Smooth muscle cell (in vitro differentiated cells): ENCODE measurements at regions not wholly inside any gene's neighbourhood (a gene's known extent, or its start where the extent isn't known, plus 50 kb on each side); places are given as distances from the start of the nearest gene placed in this dataset.

Source experiments
- DNase-seq: peaks from one replicate; lab custom pipeline; 2025; ENCODE audit not compliant: unreplicated experiment; lab: John Stamatoyannopoulos, UW
- H2AFZ ChIP-seq: fragments of 200-600 bp; sonication (generic); 2 replicates; pipeline ENCODE4 v1.6.0; 2016; ENCODE audit warnings: antibody characterized with exemption, low read depth, mild to moderate bottlenecking
- H3F3A ChIP-seq: fragments of 200-600 bp; sonication (generic); 2 replicates; pipeline ENCODE4 v1.6.0; 2017; ENCODE audit warnings: antibody characterized with exemption, low read depth
- H3K27ac ChIP-seq: fragments of 200-600 bp; sonication (generic); 2 replicates; pipeline ENCODE4 v1.5.1; 2016; ENCODE audit warnings: low read depth, mild to moderate bottlenecking
- H3K27me3 ChIP-seq: fragments of 200-600 bp; sonication (generic); 2 replicates; pipeline ENCODE4 v1.6.1; 2016; ENCODE audit warnings: low read depth, mild to moderate bottlenecking
- H3K36me3 ChIP-seq: fragments of 200-600 bp; sonication (generic); 2 replicates; pipeline ENCODE4 v1.5.1; 2016; ENCODE audit warnings: low read depth
- H3K4me1 ChIP-seq: fragments of 200-600 bp; sonication (generic); 2 replicates; pipeline ENCODE4 v1.5.1; 2016; ENCODE audit warnings: low read depth
- H3K4me2 ChIP-seq: fragments of 200-600 bp; sonication (generic); 2 replicates; pipeline ENCODE4 v1.6.0; 2016; ENCODE audit warnings: mild to moderate bottlenecking
- H3K4me3 ChIP-seq: fragments of 200-600 bp; sonication (generic); 2 replicates; pipeline ENCODE4 v1.5.1; 2016; ENCODE audit warnings: mild to moderate bottlenecking
- H3K79me2 ChIP-seq: fragments of 200-600 bp; sonication (generic); 2 replicates; pipeline ENCODE4 v1.6.0; 2016; ENCODE audit warnings: low read depth, mild to moderate bottlenecking
- H3K9ac ChIP-seq: fragments of 200-600 bp; sonication (generic); 2 replicates; pipeline ENCODE4 v1.6.0; 2016; ENCODE audit warnings: low read depth
- H3K9me3 ChIP-seq: fragments of 200-600 bp; sonication (generic); replicated peaks from 2 replicates; pipeline ENCODE4 v1.5.1; 2016; ENCODE audit warnings: low read depth
- H4K20me1 ChIP-seq: fragments of 200-600 bp; sonication (generic); 2 replicates; pipeline ENCODE4 v1.6.0; 2016; ENCODE audit warnings: low read depth
- CTCF ChIP-seq: fragments of 200-600 bp; sonication (generic); IDR thresholded peaks from 2 replicates; pipeline ENCODE4 v1.5.1; 2017; ENCODE audit warnings: borderline replicate concordance, mild to moderate bottlenecking, antibody characterized with exemption; ENCODE audit not compliant: insufficient read depth, poor library complexity, severe bottlenecking
- WGBS: methylation state at CpG from one replicate; pipeline ENCODE4 v1.1.7; 2016; ENCODE audit warnings: low lambda C conversion rate; 5-methylcytosine and 5-hydroxymethylcytosine counted together

- TF ChIP-seq CTCF: peak; percentile 34
- H3K79me2 ChIP-seq: no peaks in the 10 kb centered on the region
- H3K27ac ChIP-seq: no peak overlapping the region
- H3F3A ChIP-seq: no peaks in the 10 kb centered on the region
- H3K4me2 ChIP-seq: no peak overlapping the region
- H3K4me3 ChIP-seq: no peak overlapping the region
- no peaks in the 10 kb centered on the region for H3K36me3 ChIP-seq
- no peak for DNase-seq
- H2AFZ ChIP-seq: no peak overlapping the region
- H3K9ac ChIP-seq: no peak overlapping the region
- H3K9me3 ChIP-seq: no peaks in the 10 kb centered on the region
- no peaks in the 10 kb centered on the region for H3K27me3 ChIP-seq
- H3K4me1 ChIP-seq: peaks cover 18% of the 10 kb centered on the region
- H4K20me1 ChIP-seq: no peaks in the 10 kb centered on the region
These were observed 114.1 kb upstream of the DNAJC19 start for GRCh38 chr3:181103605-181104004.

- Histone ChIP-seq H3K4me3 (no peak overlapping the region), H3K27ac (no peak overlapping the region), H3K27me3 (no peaks in the 10 kb centered on the region), H3K9ac (no peak overlapping the region), H3K4me2 (no peak overlapping the region), H3K79me2 (no peaks in the 10 kb centered on the region), H3K9me3 (no peaks in the 10 kb centered on the region), H2AFZ (no peak overlapping the region), H3F3A (no peaks in the 10 kb centered on the region), H4K20me1 (no peaks in the 10 kb centered on the region), H3K4me1 (no peaks in the 10 kb centered on the region), H3K36me3 (no peaks in the 10 kb centered on the region)
- no peak for TF ChIP-seq CTCF
- DNase-seq: no peak
- WGBS: 84% methylated on average over 6 of the region's 6 CpGs
These were observed 96.5 kb upstream of the DNAJC19 start for GRCh38 chr3:181086011-181086410.

GRCh38 chr3:181081930-181082329 lies 92.4 kb upstream of the DNAJC19 start:
- Histone ChIP-seq H3K27ac (no peak overlapping the region), H3K4me3 (no peak overlapping the region), H3K27me3 (no peaks in the 10 kb centered on the region), H3K9ac (no peak overlapping the region), H3K4me1 (no peaks in the 10 kb centered on the region), H2AFZ (no peak overlapping the region), H3K79me2 (no peaks in the 10 kb centered on the region), H3K9me3 (no peaks in the 10 kb centered on the region), H3K36me3 (no peaks in the 10 kb centered on the region), H4K20me1 (no peaks in the 10 kb centered on the region), H3F3A (no peaks in the 10 kb centered on the region), H3K4me2 (no peak overlapping the region)
- TF ChIP-seq CTCF: no peak
- DNase-seq: no peak
- WGBS: 92% methylated on average over 3 of the region's 3 CpGs

DNA sequence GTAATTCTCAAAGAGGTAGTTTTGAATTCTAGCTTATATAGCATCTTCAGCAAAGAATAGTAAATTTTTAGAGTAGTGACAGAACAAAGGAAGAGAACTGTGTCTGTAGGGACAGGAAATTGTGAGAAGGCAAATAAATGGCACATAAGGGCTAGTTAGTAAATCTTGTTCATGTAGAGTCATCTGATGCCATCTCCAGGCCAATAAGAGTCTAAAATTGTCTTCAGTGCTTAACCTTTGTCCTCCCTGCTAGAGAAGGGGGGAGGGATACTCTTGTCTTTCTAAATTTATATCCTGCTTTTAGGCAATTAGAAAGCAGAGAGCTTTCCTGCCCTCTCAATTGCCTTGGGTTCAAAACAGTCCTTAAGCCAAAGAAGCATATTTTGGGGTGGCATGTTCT lies 87.0 kb upstream of the DNAJC19 start:
- Histone ChIP-seq H3K36me3 (no peaks in the 10 kb centered on the region), H3K9ac (no peak overlapping the region), H3K4me2 (no peak overlapping the region), H3K9me3 (no peaks in the 10 kb centered on the region), H4K20me1 (no peaks in the 10 kb centered on the region), H3K4me3 (no peak overlapping the region), H3F3A (no peaks in the 10 kb centered on the region), H3K27me3 (no peaks in the 10 kb centered on the region), H2AFZ (no peak overlapping the region), H3K27ac (no peak overlapping the region), H3K79me2 (no peaks in the 10 kb centered on the region), H3K4me1 (no peaks in the 10 kb centered on the region)
- TF ChIP-seq CTCF: no peak
- no peak for DNase-seq
